Heart right ventricle (tissue), 16 donors: ENCODE measurements at regions not wholly inside any gene's neighbourhood (a gene's known extent, or its start where the extent isn't known, plus 50 kb on each side); places are given as distances from the start of the nearest gene placed in this dataset.

Experiments used
- ATAC-seq, 8 donors: fragments of 200-7000 bp; cut with Tn5 transposase; one replicate each; pipeline ENCODE4 v1.9.1; 2020; ENCODE audit warnings: mild to moderate bottlenecking in 8 of 8, moderate library complexity in 8 of 8, moderate number of reproducible peaks in 1 of 8
- DNase-seq, 2 donors: peaks; one replicate each; pipeline ENCODE4 v3.0.0-alpha.2; 2020
- H3K27ac ChIP-seq, 10 donors: fragments of 200-600 bp; sonication (generic) in 2 of 10; one replicate each; pipeline versions ENCODE4 v1.5.0 to v1.8.0; 2020 to 2022; ENCODE audit warnings: mild to moderate bottlenecking in 3 of 10
- H3K27me3 ChIP-seq, 7 donors: fragments of 200-600 bp; one replicate each; pipeline ENCODE4 v1.8.0; 2021 to 2022; ENCODE audit warnings: mild to moderate bottlenecking in 2 of 7
- H3K36me3 ChIP-seq, 9 donors: fragments of 200-600 bp; sonication (generic) in 1 of 9; one replicate each; pipeline versions ENCODE4 v1.5.0 to v1.8.0; 2020 to 2022; ENCODE audit warnings: mild to moderate bottlenecking in 2 of 9
- H3K4me1 ChIP-seq, 9 donors: fragments of 200-600 bp; sonication (generic) in 1 of 9; one replicate each; pipeline versions ENCODE4 v1.5.0 to v1.8.0; 2020 to 2022; ENCODE audit warnings: mild to moderate bottlenecking in 4 of 9
- H3K4me3 ChIP-seq, 10 donors: fragments of 200-600 bp; sonication (generic) in 2 of 10; one replicate each; pipeline versions ENCODE4 v1.5.0 to v1.8.0; 2020 to 2022; ENCODE audit warnings: mild to moderate bottlenecking in 7 of 10, moderate library complexity in 2 of 10
- H3K9me3 ChIP-seq, 11 donors: fragments of 200-600 bp in 10 of 11; sonication (generic) in 2 of 11; one replicate each; pipeline versions ENCODE4 v1.5.0 to v1.8.0; 2013 to 2022; ENCODE audit warnings: mild to moderate bottlenecking in 2 of 11, control low read depth in 1 of 11, moderate library complexity in 1 of 11
- WGBS, 2 donors: extraction: QIAGEN DNeasy Blood & Tissue Kit; methylation state at CpG; one replicate each; pipeline ENCODE4 v1.1.7; 2013; ENCODE audit warnings: inconsistent platforms in 1 of 2; 5-methylcytosine and 5-hydroxymethylcytosine counted together
- intact Hi-C, 10 donors: fragments of 100-400 bp; cut with DNase I; formaldehyde crosslinking; loops; one replicate each; pipeline versions ENCODE4 v1.11.1 to v1.14.2; 2022
- TF ChIP-seq, protein P1 (sequence below), 9 donors: fragments of 200-600 bp; sonication (generic) in 2 of 9; IDR thresholded peaks; one replicate each; pipeline versions ENCODE4 v1.5.0 to v1.8.0; 2021 to 2022; ENCODE audit warnings: antibody characterized with exemption in 9 of 9, mild to moderate bottlenecking in 5 of 9, moderate library complexity in 1 of 9
- donor health status: Arrhythmogenic right ventricular cardiomyopathy.
- donor health status: ischemic (EF 13 %, LVEDD 7.1; RV severe dilation, severe dysfunction).
- donor health status: healthy with polysubstance abuse.
- donor health status: DM: no; HTN: yes; CAD: no.
- donor health status: DM: no; HTN: no; CAD: no.
- donor health status: ischemic (EF 25% LVEDD 6.9; RV normal size, moderate dysfunction).
- donor health status: ischemic (EF 25% LVEDD 5.7; RV mildly dilated, moderate dysfunction).
- donor health status: healthy.
- donor health status: DM: yes; HTN: yes; CAD: no.
- donor health status: Ischemic cardiomyopathy.
- donor health status: ischemic (EF 35%, LVEDD 5.7; RV mildly dilated, moderate dysfunction).
- donor health status: nonischemic (EF 11% LVEDD 7.7; RV severe dilation, severe dysfunction).
- donor health status: DM: yes; HTN: yes; CAD: no.
- donor health status: PGD.
- donor health status: ischemic (EF 29% LVEDD 5.4; RV normal size, mild dysfunction).
- donor health status: nonischemic (EF 23%, LVEDD 6.1; RV moderate dilation, normal function).

DNA sequence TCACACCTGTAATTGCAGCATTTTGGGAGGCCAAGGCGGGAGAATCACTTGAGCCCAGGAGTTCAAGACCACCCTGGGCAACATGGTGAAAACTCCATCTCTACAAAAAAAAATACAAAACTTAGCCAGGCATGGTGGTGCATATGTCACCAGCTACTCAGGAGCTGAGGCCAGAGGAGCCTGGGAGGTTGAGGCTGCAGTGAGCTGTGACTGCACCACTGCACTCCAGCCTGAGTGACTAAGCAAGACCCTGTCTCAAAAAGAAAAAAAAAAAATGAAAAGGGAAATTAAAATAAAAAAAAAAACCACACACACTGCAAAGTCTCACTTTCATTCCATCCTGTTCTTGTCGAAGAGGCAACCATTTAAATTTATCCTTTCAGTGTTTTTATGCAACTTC is 100.8 kb upstream of the PIAS1 start:
- Histone ChIP-seq H3K9me3 (no peaks in the 10 kb centered on the region), H3K4me1 (peaks cover 0 to 8% (median 0%) of the 10 kb centered on the region in 9 donors), H3K27ac (no peak overlapping the region), H3K4me3 (no peak overlapping the region), H3K27me3 (no peaks in the 10 kb centered on the region), H3K36me3 (no peaks in the 10 kb centered on the region)
- intact Hi-C loops = no loop called here
- WGBS, 2 donors = 88 to 93% methylated on average over 2 of the region's 2 CpGs
- DNase-seq (no peak), ATAC-seq (no peak)
- TF ChIP-seq, protein P1, sequence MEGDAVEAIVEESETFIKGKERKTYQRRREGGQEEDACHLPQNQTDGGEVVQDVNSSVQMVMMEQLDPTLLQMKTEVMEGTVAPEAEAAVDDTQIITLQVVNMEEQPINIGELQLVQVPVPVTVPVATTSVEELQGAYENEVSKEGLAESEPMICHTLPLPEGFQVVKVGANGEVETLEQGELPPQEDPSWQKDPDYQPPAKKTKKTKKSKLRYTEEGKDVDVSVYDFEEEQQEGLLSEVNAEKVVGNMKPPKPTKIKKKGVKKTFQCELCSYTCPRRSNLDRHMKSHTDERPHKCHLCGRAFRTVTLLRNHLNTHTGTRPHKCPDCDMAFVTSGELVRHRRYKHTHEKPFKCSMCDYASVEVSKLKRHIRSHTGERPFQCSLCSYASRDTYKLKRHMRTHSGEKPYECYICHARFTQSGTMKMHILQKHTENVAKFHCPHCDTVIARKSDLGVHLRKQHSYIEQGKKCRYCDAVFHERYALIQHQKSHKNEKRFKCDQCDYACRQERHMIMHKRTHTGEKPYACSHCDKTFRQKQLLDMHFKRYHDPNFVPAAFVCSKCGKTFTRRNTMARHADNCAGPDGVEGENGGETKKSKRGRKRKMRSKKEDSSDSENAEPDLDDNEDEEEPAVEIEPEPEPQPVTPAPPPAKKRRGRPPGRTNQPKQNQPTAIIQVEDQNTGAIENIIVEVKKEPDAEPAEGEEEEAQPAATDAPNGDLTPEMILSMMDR (IDR thresholded peaks at IDR 0.05) = no peak

- TF ChIP-seq, protein P1 (IDR thresholded peaks at IDR 0.05) = no peak
- Histone ChIP-seq H3K9me3 (no peaks in the 10 kb centered on the region), H3K4me3 (no peak overlapping the region), H3K27ac (peak overlapping the region in 1 of 10 donors; percentile 24), H3K4me1 (peaks cover 0 to 8% (median 0%) of the 10 kb centered on the region in 9 donors), H3K36me3 (no peaks in the 10 kb centered on the region), H3K27me3 (no peaks in the 10 kb centered on the region)
- 75 to 79% methylated on average over 6 of the region's 6 CpGs for WGBS, 2 donors
- DNase-seq = no peak
- intact Hi-C loops = no loop called here
- peak in 1 of 8 donors; percentile 18 for ATAC-seq
Observed at GRCh38 chr15:67955252-67955651, 98.9 kb upstream of the PIAS1 start.

DNA sequence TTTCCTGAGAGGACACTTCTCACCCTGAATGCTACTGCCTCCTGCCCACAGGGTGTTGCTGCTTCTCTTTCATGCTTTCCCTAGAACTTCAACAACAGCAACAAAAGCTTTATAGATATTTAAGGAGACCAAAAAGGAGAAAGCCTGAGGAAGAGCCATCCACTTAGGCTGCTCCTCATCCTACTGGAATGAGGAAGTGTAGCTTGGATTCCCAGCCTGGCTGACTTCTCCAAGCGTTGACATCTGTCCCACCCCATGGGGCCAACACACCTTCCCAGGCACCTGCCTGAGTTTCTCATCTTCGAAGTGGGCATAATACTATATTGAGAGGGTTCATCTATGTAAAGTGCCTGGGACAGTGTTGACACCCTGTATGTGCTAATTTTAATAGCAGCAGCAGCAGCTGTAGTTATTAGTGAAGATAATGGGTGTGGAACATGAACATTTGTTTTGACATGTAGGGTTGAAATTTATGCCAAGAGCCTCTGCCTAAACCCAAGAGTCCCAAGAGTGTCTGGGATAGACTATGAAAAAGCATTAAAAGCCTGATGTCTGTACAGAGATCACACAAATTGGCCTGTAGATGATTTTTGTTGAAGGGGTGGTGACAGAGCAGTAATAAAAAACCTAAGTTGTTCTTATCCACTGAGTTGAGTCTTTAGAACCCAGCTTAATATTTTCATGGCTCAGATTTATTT is 96.5 kb upstream of the PIAS1 start:
- 40 to 52% methylated on average over 2 of the region's 2 CpGs for WGBS, 2 donors
- no peaks in the 10 kb centered on the region for H3K36me3 ChIP-seq
- DNase-seq = no peak
- peak in 4 of 8 donors; percentile 48 to 69 (median 56) for ATAC-seq
- TF ChIP-seq, protein P1 (IDR thresholded peaks at IDR 0.05) = no peak
- H3K27me3 ChIP-seq = no peaks in the 10 kb centered on the region
- H3K4me1 ChIP-seq = peaks cover 0 to 8% (median 0%) of the 10 kb centered on the region in 9 donors
- H3K9me3 ChIP-seq = no peaks in the 10 kb centered on the region
- no peak overlapping the region for H3K4me3 ChIP-seq
- intact Hi-C loops = no loop called here
- H3K27ac ChIP-seq = peak overlapping the region in 3 of 10 donors; percentile 15 to 56 (median 27)

GRCh38 chr15:67967871-67968431 is 86.2 kb upstream of the PIAS1 start:
- peaks cover 0 to 12% (median 0%) of the 10 kb centered on the region in 9 donors for H3K4me1 ChIP-seq
- intact Hi-C loops = no loop called here
- 6% methylated on average over 30 of the region's 30 CpGs for WGBS, 2 donors
- H3K36me3 ChIP-seq = no peaks in the 10 kb centered on the region
- H3K27ac ChIP-seq = no peak overlapping the region
- peak overlapping the region in 9 of 10 donors; percentile 31 to 52 (median 49) for H3K4me3 ChIP-seq
- DNase-seq = peak; percentile 77 to 80
- no peaks in the 10 kb centered on the region for H3K27me3 ChIP-seq
- no peaks in the 10 kb centered on the region for H3K9me3 ChIP-seq
- ATAC-seq = peak; percentile 85 to 97 (median 96)
- TF ChIP-seq, protein P1 (IDR thresholded peaks at IDR 0.05) = no peak
